COLO668 (cell line): ENCODE measurements at regions not wholly inside any gene's neighbourhood (a gene's known extent, or its start where the extent isn't known, plus 50 kb on each side); places are given as distances from the start of the nearest gene placed in this dataset.
A peak's percentile ranks its signal among the peaks of the same experiment; 100 is the strongest.

Experiments
- DNase-seq: peaks from one replicate; lab custom pipeline; 2025; ENCODE audit not compliant: unreplicated experiment; lab: John Stamatoyannopoulos, UW

DNA sequence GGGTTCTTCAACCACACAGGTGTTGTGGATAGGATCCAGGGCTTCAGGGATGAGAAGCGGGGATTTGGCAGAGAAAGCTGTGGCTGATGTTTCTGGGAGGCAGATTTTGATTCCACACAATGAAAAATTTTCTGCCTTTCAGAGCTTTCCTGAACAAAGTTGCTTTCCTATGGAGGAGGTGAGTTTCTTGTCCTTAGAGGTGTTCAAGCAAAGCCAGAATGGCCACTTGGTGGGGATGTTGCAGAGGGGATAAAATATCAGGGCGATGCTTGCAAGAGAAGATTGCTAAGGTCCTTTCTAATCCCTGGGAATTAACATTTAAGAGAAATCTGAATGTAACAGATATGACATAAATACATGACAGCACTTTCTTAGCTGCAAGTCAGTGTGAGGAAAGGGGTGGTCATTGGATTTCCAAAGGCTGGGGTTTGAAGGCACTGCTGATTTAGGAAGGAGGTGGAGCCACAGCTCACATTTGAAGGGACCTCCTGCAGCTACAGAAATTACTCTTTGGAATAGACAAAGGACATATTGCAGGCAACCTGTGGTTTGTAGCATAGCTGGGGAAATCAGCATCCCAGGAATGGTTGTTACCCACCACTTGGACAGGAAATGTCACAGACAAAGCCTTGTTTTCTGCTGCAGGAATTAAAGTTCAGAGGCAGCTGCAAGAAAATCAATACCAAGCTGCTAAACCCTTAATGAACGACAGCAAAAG, 271.1 kb upstream of the CHD6 start:
- DNase-seq = peak; percentile 46

DNA sequence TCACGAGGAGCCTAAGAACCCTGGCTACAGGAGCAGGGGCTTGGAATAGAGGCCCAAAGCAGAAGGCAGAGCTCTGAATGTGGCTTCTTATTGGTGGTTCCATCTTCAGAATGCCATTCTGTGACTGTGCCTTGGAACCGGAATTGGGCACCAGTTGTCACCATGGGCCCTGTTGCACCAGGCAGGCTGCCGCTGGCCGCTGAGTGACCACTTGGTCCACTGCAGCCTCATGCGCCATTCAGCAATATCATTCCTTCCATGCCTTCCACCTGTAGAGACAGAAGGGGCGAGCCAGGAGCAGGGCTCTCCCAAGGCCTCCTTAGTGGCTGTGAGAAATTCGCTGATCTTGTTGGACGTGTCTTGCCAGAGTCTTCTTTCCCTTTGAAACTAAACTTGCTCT, 270.3 kb upstream of the CHD6 start:
- no peak for DNase-seq

DNA sequence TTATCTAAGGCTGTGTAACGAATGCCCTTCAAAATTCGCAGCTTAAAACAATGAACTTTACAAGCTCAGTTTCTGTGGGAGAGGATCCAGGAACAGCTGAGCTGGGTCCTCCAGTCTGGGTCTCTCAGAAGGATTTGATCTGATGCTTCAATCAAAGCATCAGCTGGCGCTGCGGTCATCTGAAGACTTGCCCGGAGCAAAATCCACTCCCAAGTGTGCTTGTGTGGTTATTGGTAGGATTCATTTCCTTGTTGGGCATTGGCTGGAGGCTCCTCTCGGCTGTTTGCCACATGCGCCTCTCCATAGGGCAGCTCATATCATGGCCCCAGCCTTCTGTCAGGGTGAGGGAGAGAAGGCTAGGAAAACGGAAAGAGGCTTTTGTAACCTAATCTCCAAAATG, 269.3 kb upstream of the CHD6 start:
- DNase-seq = no peak

DNA sequence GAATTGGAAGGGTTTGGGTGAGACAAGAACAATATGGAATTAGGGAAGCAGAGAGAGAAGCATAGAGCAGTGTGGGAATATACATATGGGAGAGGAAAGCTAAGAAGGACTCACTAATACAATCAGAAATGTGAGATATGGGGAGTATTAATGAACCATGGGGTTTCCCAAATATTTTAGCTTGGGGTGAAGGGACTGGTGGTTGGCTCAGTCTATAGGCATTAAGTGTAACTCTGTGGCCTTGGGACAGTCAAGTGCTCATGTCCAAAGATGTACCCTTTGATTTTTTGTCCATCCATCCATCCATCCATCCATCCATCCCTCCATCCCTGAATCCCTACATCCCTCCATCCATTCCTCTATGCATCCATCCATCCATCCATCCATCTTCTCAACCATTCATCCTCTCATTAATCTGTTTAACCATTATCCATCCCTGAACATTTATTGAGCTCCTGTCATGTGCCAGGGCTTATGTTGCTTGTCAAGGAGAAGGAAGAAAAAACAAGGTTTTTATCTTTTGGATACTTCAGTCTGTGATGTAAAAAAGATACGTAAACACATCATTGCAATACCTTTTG, 263.4 kb upstream of the CHD6 start:
- no peak for DNase-seq

DNA sequence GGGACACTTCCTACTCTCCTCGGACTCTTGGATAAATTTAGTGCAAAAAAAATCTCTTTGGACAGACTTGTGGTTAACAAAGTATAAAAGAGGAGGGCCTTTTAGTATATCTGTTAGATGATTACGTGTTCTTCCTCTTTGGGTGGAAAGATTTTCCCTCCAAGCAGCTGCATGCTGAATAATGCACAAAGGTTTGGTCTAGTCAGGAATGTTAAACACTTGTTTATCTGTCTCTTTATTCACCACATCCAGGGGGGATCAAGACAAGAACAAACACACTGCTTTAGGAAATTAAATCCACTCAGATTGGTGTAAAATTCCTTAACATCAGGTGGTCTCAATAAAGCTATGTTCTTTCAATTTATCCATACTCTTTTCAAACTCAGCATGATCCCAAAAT, 260.9 kb upstream of the CHD6 start:
- DNase-seq = no peak

DNA sequence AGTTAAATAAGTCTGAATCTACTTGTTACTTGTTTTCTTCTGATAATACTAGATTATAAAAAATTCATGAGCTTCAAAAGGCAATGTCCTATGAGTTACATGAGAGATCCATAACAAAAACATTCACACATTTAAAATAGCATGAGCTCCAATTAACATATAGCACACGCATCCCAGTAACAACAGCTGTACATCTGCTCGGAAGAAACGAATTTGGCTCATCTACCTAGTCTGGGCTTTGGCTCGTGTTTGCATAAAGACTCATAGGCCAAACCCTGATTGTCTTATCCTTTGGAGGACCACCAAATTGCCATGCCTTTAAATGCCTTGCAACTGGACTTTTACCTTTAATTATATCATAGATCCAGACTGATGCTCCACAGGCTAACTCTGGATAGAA, 259.7 kb upstream of the CHD6 start:
- no peak for DNase-seq

DNA sequence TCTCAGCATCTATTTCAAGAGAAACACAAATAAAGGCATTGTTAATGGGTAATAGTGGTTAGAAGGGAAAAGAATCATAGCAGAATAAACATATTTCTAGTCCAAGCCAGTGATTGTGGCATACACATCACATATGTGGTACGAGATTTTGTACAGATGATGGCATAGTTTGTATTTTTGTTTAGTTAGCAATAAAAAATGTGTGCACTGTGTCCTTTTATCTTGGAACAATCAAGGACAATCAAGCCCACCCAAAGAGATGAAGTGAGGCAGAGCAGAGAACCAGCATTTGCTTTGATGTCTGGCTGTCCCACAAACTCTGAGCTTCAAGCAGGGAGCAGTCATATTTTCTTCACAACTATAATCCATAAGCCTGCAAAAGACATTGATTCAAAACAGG, 256.5 kb upstream of the CHD6 start:
- DNase-seq = no peak

DNA sequence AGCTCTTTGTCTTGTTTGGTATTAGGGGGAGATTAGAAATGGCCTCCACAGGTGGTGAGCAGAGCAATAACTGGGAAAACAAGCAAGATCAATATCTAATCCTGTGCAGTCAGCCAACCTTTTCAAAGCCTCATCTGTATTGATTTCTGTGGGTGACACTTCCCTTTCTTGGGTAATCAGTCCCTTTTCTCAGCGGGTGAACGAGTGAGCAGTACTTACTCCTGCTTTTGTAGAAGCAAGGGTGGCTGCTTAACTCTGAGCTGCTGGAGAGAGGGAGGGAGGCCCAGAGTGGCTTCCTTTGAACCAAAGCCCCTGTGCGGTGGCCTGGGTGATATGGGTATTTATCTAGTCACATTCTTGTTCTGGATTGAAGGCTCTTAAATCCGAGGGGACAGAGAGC, 254.8 kb upstream of the CHD6 start:
- no peak for DNase-seq

DNA sequence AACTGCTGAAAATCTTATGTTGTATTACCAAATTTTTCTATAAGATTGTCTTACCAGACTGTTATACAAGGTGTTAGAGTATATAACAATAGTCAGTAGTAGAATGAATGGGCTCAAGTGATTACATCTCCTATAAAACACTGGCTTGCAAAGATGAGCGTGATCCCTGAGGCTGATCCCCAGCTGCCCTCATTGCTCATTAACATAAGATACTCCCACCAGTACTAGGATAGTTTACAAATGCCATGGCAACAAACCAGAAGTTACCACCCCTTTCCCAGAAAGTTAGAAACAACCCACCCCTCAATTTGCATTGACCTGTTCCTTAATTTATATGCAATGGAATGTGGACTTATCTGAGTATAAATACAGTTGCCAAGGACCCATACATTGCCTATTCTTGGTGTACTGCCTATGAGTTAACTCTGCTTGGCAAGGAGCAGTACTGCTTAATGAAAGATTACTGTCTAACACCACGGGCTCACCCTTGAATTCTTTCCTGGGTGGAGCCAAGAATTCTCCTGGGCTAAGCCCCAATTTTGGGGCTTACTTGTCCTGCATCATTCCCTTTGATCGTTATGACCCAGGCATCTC, 252.8 kb upstream of the CHD6 start:
- DNase-seq = no peak

DNA sequence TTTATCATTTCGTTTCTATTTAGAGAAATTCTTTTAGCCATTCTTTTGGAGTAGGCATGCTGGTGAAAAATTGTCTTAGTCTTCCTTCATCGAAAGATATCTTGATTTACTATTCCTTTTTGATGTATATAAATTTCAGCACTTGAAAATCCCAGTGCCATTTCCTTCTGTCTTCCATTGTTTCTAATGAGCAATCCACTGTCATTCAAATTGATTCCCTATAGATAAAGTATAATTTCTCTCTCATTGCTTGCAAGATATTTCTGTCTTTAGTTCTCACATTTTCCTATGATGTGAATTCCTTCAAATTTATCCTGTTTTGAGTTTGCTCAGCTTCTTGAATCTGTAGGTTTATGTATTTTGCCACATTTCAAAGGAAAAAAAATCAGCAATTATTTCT, 251.1 kb upstream of the CHD6 start:
- no peak for DNase-seq

DNA sequence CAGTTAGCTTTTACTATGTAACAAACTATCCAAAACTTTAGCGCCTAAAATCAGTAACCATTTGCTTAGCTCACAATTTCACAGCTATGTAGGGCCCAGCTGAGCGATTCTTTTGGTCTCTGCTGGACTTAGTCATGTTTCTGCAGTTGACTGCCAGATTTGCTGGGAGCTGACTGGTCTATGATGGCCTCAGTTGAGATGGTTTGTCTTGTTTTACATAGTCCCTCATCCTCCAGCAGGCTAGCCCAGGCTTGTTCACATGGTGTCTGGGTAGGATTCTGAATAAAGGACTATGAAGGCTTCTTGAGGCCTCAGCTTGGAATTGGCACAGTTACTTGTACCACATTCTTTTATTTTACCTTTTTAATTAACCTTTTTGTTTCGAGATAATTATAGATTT, 247.8 kb upstream of the CHD6 start:
- DNase-seq = no peak

DNA sequence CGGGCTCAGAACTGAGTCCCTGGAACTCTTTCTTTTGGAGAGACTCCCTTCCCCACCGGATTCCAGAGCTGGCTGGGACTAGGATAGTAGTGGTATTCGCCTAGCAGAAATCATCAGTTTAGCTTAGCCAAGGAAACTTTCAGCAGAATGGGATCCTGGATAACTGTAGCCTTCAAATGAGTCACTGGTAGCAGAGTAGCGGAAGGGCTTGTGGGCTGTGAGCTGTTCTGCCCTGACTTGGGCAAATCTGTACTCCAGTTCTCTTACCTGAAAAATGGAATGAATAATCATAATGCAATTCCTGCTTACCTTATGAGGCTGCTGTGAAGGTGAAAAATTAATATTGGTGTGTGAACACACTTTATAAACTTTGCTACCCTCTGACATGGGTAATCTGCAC, 244.3 kb upstream of the CHD6 start:
- no peak for DNase-seq

DNA sequence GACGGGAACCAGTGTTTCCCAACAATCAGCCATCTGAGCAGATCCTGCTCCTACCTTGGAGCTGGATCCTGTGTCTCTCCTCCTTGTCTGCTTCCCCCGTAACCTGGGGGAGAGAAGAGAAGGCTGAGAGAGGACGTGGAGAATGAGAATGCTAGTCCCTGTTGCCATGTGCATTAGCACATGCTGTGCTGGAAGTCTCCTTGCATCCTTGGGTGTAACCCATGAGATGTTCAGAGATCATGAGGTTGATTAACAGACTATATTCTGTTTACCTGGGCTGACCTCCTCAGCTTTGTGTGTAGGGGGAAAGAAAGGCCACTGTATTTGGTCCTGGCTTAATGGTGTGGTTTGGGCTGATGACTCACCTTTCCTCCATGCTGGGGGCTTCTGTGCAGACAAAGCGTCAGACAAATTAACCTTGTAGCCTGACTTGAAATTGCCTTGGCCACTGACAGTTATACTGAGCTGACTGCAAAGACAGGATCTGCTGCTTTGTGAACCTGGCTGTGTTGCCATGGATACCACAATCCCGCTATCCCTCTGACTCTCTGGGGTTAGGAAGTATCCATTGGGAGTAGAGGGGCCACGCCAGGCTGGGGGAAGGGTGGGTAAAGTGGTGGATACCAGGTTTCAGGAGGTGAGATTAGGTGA, 243.7 kb upstream of the CHD6 start:
- DNase-seq = no peak

DNA sequence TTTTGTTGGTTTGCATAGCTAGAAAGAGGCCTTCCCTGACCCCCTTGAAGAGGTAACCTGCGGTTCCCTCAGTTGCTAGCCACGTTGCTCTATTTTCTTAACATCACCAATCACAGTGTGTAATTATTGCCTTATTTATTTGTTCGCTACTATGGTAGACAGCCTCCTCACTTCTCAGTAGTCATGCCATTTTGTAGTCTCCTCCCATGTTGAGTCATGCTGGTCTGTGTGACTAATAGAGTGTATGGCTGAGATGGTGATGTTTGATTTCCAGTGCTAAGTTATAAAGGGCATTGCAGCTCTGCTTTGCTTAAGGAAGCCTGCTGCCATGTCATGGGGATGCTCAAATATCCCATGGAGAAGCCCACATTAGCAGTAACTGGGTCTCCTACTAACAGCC, 236.6 kb upstream of the CHD6 start:
- no peak for DNase-seq

DNA sequence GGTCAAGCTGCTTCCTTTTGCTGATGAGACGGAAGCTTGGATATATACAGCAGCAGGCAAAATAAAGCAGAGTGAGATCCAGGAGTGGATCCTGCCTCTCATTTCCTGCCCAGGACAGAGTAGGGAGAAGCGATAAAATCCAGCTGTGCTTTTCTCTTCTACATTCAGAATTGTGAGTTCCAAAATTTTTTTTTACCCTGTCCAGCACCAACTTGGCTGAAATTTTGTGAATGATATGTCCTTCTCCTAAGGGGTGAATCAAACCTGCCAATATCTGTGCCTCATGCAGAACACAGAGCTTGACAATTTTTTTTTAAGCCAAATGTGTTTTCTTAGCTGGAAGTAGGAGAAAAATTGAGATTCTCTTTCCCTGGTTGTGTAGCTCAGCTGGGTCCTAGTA, 235.6 kb upstream of the CHD6 start:
- DNase-seq = no peak

DNA sequence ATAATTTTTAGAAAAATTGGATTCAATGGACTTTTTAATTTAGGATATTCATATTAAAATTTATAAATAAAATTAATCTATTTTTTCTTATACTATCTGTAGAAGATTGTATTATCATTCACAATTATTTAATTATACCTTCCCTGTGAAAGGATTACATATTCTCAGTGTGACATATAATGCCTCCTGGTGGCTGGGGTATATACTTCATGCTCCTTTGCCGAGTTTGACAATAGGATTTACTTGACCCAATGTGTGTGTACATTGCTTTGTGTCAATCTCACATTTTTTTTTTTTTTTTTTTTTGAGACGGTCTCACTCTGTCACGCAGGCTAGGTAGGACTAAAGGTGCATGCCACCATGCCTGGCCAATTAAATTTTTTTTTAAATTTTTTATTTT, 230.0 kb upstream of the CHD6 start:
- no peak for DNase-seq

DNA sequence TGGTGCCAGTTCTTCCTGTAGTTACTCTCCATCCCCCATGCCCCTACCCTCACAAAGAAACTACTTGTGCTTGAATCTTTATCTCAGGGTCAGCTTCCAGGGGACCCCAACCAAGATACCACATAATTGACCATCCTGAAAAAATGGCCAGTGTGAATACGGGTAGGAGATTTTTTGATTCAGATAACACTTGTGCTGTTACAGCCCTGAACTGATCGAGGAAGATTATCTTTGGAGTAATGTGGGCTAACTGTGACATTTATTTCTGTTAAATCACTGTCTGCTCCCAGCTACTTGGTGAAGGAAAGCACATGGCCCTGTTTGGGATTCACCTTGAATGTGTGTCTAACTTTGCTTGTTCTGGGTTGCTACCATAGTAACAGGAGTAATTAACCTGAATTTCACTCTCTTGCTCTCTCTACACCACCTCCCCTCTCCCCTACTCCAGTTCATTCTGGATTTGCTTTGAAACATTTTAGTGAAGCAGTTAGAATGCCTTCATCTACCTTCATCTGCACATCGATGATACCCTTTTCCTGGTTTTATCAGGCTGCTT, 219.6 kb upstream of the CHD6 start:
- DNase-seq = no peak

DNA sequence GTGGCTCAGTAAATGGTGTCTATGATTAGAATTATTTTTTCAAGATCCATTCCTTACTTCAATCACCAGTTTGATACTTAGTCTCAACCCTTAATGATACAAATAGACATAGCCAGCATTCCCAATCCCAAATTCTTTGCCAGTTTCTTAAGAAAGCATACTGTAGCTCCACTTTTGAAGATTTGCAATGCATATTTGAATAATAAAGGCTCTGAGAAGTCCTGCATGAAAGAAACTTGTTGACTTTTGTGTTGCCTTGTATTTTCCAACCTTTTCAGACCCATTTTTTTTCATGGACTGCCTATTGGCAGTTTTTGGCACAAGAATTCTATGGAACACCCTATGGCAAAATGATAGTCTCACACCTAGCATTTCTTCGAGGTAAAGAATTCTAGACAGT, 215.6 kb upstream of the CHD6 start:
- DNase-seq = no peak

DNA sequence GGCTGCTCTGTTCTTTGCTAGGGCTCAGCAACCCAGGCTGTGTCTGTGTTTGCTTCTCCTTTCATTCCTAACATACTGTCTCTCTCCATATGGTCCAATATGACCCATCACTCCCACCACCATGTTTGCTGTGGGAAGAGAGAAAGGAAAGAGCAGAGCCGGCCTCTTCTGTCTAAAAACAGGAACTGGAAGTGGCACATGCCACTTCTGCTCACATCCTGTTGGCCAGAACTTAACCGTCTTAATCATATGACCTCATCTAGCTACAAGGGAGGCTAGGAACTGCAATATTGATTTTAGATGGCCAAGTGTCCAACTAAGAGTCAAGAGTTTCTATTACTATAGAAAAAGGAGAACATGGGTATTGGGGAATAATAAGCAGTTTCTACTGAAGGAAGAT, 212.5 kb upstream of the CHD6 start:
- DNase-seq = no peak

DNA sequence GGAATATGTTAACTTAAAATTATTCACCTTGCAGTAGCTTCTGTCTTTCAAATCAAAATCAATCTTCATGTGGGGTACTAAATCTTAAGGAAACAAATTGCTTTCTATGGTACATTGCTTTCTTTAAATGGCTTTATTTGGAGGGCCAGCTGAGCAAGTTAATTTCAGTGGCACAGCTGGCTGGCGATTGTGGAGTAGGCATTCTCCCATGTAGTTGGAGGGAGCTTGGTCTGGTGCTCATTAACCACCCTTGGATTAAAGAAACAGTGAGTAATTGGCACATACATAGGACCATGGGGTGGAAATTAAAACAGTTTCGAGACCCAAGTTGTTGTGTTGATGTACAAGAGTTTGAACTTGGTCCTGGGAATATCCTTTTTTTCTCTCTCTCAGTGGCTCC, 201.3 kb upstream of the CHD6 start:
- no peak for DNase-seq

DNA sequence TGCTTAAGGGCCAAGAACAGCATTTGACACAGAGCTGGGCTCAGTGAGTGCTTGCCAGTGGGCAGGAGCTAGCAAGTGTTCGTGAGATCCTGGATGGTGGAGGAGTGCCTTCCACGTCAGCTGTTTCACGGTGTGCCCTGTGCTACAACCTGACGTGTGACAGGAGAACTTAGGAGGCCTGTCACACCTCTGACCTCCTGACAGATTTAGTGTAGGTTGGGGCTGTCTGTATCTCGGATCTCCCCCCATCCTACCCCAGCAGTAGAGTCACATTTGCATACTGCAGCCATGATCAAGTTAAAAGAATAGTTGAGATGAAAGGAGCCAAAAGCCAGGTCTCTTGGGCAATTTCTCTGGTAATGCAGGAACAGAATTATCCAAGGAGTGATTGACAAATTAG, 200.8 kb upstream of the CHD6 start:
- no peak for DNase-seq

DNA sequence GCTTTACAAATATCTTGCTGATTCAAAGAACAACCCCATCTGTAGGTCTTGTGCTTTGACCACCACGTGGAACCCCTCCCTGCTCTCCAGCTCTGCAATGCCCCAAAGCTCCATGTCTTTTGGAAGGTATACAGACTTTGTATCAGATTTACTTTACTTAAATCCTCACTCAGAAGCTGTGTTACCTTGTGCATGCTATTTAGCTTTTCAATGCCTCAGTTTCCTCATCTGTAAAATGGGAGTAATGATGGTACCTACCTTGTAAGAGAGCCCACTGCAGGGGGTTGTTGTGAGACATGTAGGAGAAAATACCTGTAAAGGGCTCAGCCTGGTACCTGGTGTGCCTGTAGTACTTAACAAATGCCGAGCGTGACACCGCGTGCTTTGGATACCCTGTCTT, 200.2 kb upstream of the CHD6 start:
- DNase-seq = no peak
